Neural cell (in vitro differentiated cells): ENCODE measurements at regions not wholly inside any gene's neighbourhood (a gene's known extent, or its start where the extent isn't known, plus 50 kb on each side); places are given as distances from the start of the nearest gene placed in this dataset.

Experiments
- H2AFZ ChIP-seq: fragments of 200-600, 300-800 bp; sonication (generic), shearing (Covaris generic); 2 replicates; pipeline ENCODE4 v1.6.0; 2014; ENCODE audit warnings: low read depth, mild to moderate bottlenecking, antibody characterized with exemption, low read length, moderate library complexity
- H3F3A ChIP-seq: fragments of 200-600 bp; shearing (Covaris generic); 2 replicates; pipeline ENCODE4 v1.6.1; 2016; ENCODE audit warnings: mild to moderate bottlenecking, moderate library complexity, mixed read lengths, antibody characterized with exemption, low read length; ENCODE audit not compliant: insufficient read depth, poor library complexity, severe bottlenecking
- H3K27ac ChIP-seq: fragments of 200-600, 300-800 bp; sonication (generic), shearing (Covaris generic); 2 replicates; pipeline ENCODE4 v1.5.1; 2014; ENCODE audit warnings: mild to moderate bottlenecking, low read length, moderate library complexity
- H3K27me3 ChIP-seq: fragments of 300-800, 200-600 bp; sonication (generic), shearing (Covaris generic); 2 replicates; pipeline ENCODE4 v1.6.0; 2014; ENCODE audit warnings: mild to moderate bottlenecking, low read depth, low read length, moderate library complexity; ENCODE audit not compliant: insufficient read depth
- H3K36me3 ChIP-seq: fragments of 300-800, 200-600 bp; sonication (generic), shearing (Covaris generic); 2 replicates; pipeline ENCODE4 v1.5.1; 2014; ENCODE audit warnings: mild to moderate bottlenecking, antibody characterized with exemption, low read length, moderate library complexity; ENCODE audit not compliant: insufficient read depth
- H3K4me2 ChIP-seq: fragments of 300-800, 200-600 bp; sonication (generic), shearing (Covaris generic); 2 replicates; pipeline ENCODE4 v1.6.0; 2014; ENCODE audit warnings: mild to moderate bottlenecking, low read length
- H3K4me3 ChIP-seq: fragments of 300-800, 200-600 bp; sonication (generic), shearing (Covaris generic); 2 replicates; pipeline ENCODE4 v1.5.1; 2014; ENCODE audit warnings: mild to moderate bottlenecking, low read length, moderate library complexity
- H3K79me2 ChIP-seq: fragments of 200-600 bp; shearing (Covaris generic); replicated peaks from 2 replicates; pipeline ENCODE4 v1.6.0; 2014; ENCODE audit warnings: mild to moderate bottlenecking, low read length, moderate library complexity; ENCODE audit not compliant: insufficient read depth
- H3K9ac ChIP-seq: fragments of 300-800, 200-600 bp; sonication (generic), shearing (Covaris generic); 2 replicates; pipeline ENCODE4 v1.6.1; 2016; ENCODE audit warnings: mild to moderate bottlenecking, low read length, mixed read lengths
- H3K9me2 ChIP-seq: fragments of 200-600 bp; shearing (Covaris generic); 2 replicates; pipeline ENCODE4 v1.6.1; 2016; ENCODE audit warnings: mild to moderate bottlenecking, low read length, mixed read lengths; ENCODE audit not compliant: insufficient read depth
- H3K9me3 ChIP-seq: fragments of 200-600, 300-800 bp; sonication (generic), shearing (Covaris generic); 2 replicates; pipeline ENCODE4 v1.6.1; 2016; ENCODE audit warnings: mild to moderate bottlenecking, mixed run types, low read length, moderate library complexity, mixed read lengths
- H4K20me1 ChIP-seq: fragments of 200-600 bp; shearing (Covaris generic); 2 replicates; pipeline ENCODE4 v1.6.1; 2016; ENCODE audit warnings: mild to moderate bottlenecking, mixed run types; ENCODE audit not compliant: insufficient read depth
- EP300 ChIP-seq: fragments of 450-650 bp; conservative IDR thresholded peaks from 2 replicates; pipeline ENCODE4 v1.6.1; 2014; ENCODE audit warnings: antibody characterized with exemption, mild to moderate bottlenecking, moderate library complexity; ENCODE audit not compliant: poor library complexity, severe bottlenecking
- EZH2 ChIP-seq: fragments of 200-600, 300-800 bp; shearing (Covaris generic), sonication (generic); IDR thresholded peaks from 2 replicates; pipeline ENCODE4 v1.6.1; 2014; ENCODE audit warnings: antibody characterized with exemption, low read length, borderline replicate concordance, mild to moderate bottlenecking; ENCODE audit not compliant: insufficient read depth, poor library complexity, severe bottlenecking
- MXI1 ChIP-seq: fragments of 450-650 bp; conservative IDR thresholded peaks from 2 replicates; pipeline ENCODE4 v1.6.1; 2014; ENCODE audit warnings: antibody characterized with exemption, mild to moderate bottlenecking; ENCODE audit not compliant: poor library complexity, severe bottlenecking
- POLR2AphosphoS5 ChIP-seq: IDR thresholded peaks from 2 replicates; pipeline ENCODE4 v1.6.1; 2012
- RAD21 ChIP-seq: fragments of 450-650 bp; conservative IDR thresholded peaks from 2 replicates; pipeline ENCODE4 v1.6.1; 2014; ENCODE audit warnings: antibody characterized with exemption, mild to moderate bottlenecking, moderate library complexity
- REST ChIP-seq: IDR thresholded peaks from 2 replicates; pipeline ENCODE4 v1.6.1; 2012; ENCODE audit warnings: borderline replicate concordance
- SMC3 ChIP-seq: fragments of 450-650 bp; conservative IDR thresholded peaks from 2 replicates; pipeline ENCODE4 v1.6.1; 2014; ENCODE audit warnings: antibody characterized with exemption, mild to moderate bottlenecking, moderate library complexity; ENCODE audit not compliant: poor library complexity
- TAF1 ChIP-seq: IDR thresholded peaks from 2 replicates; pipeline ENCODE4 v1.6.1; 2012; ENCODE audit warnings: low read depth
- TF ChIP-seq, protein P1 (sequence below): fragments of 450-650 bp; IDR thresholded peaks from 2 replicates; pipeline ENCODE4 v1.5.1; 2014; ENCODE audit warnings: antibody characterized with exemption, mild to moderate bottlenecking, moderate library complexity; ENCODE audit not compliant: poor library complexity, severe bottlenecking

DNA sequence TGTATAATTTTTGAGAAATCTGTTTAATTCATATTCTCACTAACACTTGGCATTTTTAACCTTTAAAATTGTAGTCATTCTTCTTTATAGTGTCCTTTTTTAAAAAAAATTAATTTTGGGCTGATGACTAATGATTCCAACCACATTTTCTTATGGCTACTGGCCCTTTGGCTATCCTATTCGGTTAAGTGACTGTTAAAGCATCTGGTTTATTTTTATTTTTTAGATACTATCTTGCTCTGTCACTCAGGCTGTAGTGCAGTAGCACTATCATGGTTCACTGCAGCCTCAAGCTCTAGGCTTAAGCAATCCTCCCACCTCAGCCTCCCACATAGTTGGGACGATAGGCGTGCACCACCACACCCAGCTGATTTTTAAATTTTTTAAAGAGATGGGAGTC lies 723.2 kb upstream of the CXADR start:
- Histone ChIP-seq H3K9me3 (no peaks in the 10 kb centered on the region), H3K4me2 (no peak overlapping the region), H3K27me3 (peaks cover 3% of the 10 kb centered on the region), H3K9ac (no peak overlapping the region), H3K36me3 (no peaks in the 10 kb centered on the region), H3K27ac (no peak overlapping the region), H3K4me3 (no peak overlapping the region), H3K9me2 (no peaks in the 10 kb centered on the region), H3F3A (no peaks in the 10 kb centered on the region), H2AFZ (no peak overlapping the region), H4K20me1 (no peaks in the 10 kb centered on the region), H3K79me2 (no peaks in the 10 kb centered on the region)
- TF ChIP-seq EZH2 (no peak), SMC3 (no peak), TAF1 (no peak), MXI1 (no peak), REST (no peak), POLR2AphosphoS5 (no peak), EP300 (no peak), RAD21 (no peak)
- TF ChIP-seq, protein P1, sequence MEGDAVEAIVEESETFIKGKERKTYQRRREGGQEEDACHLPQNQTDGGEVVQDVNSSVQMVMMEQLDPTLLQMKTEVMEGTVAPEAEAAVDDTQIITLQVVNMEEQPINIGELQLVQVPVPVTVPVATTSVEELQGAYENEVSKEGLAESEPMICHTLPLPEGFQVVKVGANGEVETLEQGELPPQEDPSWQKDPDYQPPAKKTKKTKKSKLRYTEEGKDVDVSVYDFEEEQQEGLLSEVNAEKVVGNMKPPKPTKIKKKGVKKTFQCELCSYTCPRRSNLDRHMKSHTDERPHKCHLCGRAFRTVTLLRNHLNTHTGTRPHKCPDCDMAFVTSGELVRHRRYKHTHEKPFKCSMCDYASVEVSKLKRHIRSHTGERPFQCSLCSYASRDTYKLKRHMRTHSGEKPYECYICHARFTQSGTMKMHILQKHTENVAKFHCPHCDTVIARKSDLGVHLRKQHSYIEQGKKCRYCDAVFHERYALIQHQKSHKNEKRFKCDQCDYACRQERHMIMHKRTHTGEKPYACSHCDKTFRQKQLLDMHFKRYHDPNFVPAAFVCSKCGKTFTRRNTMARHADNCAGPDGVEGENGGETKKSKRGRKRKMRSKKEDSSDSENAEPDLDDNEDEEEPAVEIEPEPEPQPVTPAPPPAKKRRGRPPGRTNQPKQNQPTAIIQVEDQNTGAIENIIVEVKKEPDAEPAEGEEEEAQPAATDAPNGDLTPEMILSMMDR = no peak

- TF ChIP-seq POLR2AphosphoS5 (peak; percentile 100), REST (peak; percentile 39), EP300 (peak; percentile 97), MXI1 (no peak)
- Histone ChIP-seq H3F3A (no peaks in the 10 kb centered on the region), H3K27me3 (peaks cover 3% of the 10 kb centered on the region), H4K20me1 (no peaks in the 10 kb centered on the region), H3K4me3 (no peak overlapping the region), H3K79me2 (no peaks in the 10 kb centered on the region), H3K36me3 (no peaks in the 10 kb centered on the region), H2AFZ (no peak overlapping the region), H3K9me2 (no peaks in the 10 kb centered on the region), H3K9me3 (no peaks in the 10 kb centered on the region), H3K4me2 (no peak overlapping the region), H3K9ac (no peak overlapping the region), H3K27ac (no peak overlapping the region)
Measured at GRCh38 chr21:16792101-16792500, 720.7 kb upstream of the CXADR start.
